GM23338 (cell line): ENCODE measurements at regions not wholly inside any gene's neighbourhood (a gene's known extent, or its start where the extent isn't known, plus 50 kb on each side); places are given as distances from the start of the nearest gene placed in this dataset.

ENCODE experiments used
- ATAC-seq: fragments of 200-7000 bp; cut with Tn5 transposase; 3 replicates; pipeline ENCODE4 v1.9.1; 2020
- DNase-seq: peaks from one replicate; pipeline ENCODE4 v3.0.0-alpha.2; 2015; ENCODE audit warnings: low spot score
- H2AFZ ChIP-seq: fragments of 200-600 bp; sonication (generic); 2 replicates; pipeline ENCODE4 v1.8.0; 2016; ENCODE audit warnings: antibody characterized with exemption, mild to moderate bottlenecking, moderate library complexity
- H3F3A ChIP-seq: fragments of 200-600 bp; sonication (generic); replicated peaks from 2 replicates; pipeline ENCODE4 v1.8.0; 2017; ENCODE audit warnings: antibody characterized with exemption, mixed run types, low read depth
- H3K27ac ChIP-seq: fragments of 200-600 bp; sonication (generic); 2 replicates; pipeline ENCODE4 v1.6.1; 2016; ENCODE audit warnings: low read depth
- H3K27me3 ChIP-seq: fragments of 200-600 bp; sonication (generic); 2 replicates; pipeline ENCODE4 v1.8.0; 2016; ENCODE audit warnings: mild to moderate bottlenecking, mixed run types, moderate library complexity; ENCODE audit not compliant: insufficient read depth
- H3K36me3 ChIP-seq: fragments of 200-600 bp; sonication (generic); 2 replicates; pipeline ENCODE4 v1.8.0; 2016; ENCODE audit warnings: mild to moderate bottlenecking; ENCODE audit not compliant: insufficient read depth
- H3K4me1 ChIP-seq: fragments of 200-600 bp; sonication (generic); 2 replicates; pipeline ENCODE4 v1.8.0; 2016; ENCODE audit warnings: mild to moderate bottlenecking, moderate library complexity; ENCODE audit not compliant: insufficient read depth
- H3K4me2 ChIP-seq: fragments of 200-600 bp; sonication (generic); 2 replicates; pipeline ENCODE4 v1.7.1; 2017; ENCODE audit warnings: mixed run types
- H3K4me3 ChIP-seq: fragments of 200-600 bp; sonication (generic); 2 replicates; pipeline ENCODE4 v1.6.1; 2016; ENCODE audit warnings: mixed run types
- H3K79me2 ChIP-seq: fragments of 200-600 bp; sonication (generic); replicated peaks from 2 replicates; pipeline ENCODE4 v1.8.0; 2017; ENCODE audit warnings: mild to moderate bottlenecking; ENCODE audit not compliant: insufficient read depth
- H3K9me2 ChIP-seq: fragments of 200-600 bp; sonication (generic); 2 replicates; pipeline ENCODE4 v1.8.0; 2017; ENCODE audit not compliant: insufficient read depth
- H4K20me1 ChIP-seq: fragments of 200-600 bp; sonication (generic); replicated peaks from 2 replicates; pipeline ENCODE4 v1.8.0; 2017; ENCODE audit warnings: mild to moderate bottlenecking; ENCODE audit not compliant: insufficient read depth
- H3K27ac Mint-ChIP-seq: 2 replicates; pipeline ENCODE4 v1.8.0; 2020; ENCODE audit warnings: inconsistent platforms, mild to moderate bottlenecking, moderate library complexity, mixed read lengths
- H3K27me3 Mint-ChIP-seq: 3 replicates; pipeline ENCODE4 v1.8.0; 2022; ENCODE audit warnings: low read depth, mild to moderate bottlenecking, moderate library complexity, mixed read lengths, inconsistent platforms; ENCODE audit not compliant: insufficient read depth, poor library complexity
- H3K36me3 Mint-ChIP-seq: 3 replicates; pipeline ENCODE4 v1.8.0; 2021; ENCODE audit warnings: low read depth, mild to moderate bottlenecking, inconsistent platforms, moderate library complexity, mixed read lengths
- H3K4me1 Mint-ChIP-seq: 3 replicates; pipeline ENCODE4 v1.8.0; 2020; ENCODE audit warnings: mild to moderate bottlenecking, inconsistent platforms, mixed read lengths
- H3K4me3 Mint-ChIP-seq: 3 replicates; pipeline ENCODE4 v1.8.0; 2021; ENCODE audit warnings: moderate library complexity, mild to moderate bottlenecking, inconsistent platforms, mixed read lengths
- H3K9me3 Mint-ChIP-seq: 3 replicates; pipeline ENCODE4 v1.8.0; 2020; ENCODE audit warnings: moderate library complexity, mild to moderate bottlenecking, inconsistent platforms, mixed read lengths
- CREB1 ChIP-seq: fragments of 250-450 bp; sonication (Bioruptor Pico); IDR thresholded peaks from 2 replicates; pipeline ENCODE4 v1.5.0; 2020; ENCODE audit warnings: low read depth, mild to moderate bottlenecking, moderate library complexity
- CTCF ChIP-seq, 2 experiments: fragments of 200-600 bp in 1 of 2; sonication (generic) in 1 of 2; conservative IDR thresholded peaks; 2 replicates each; pipeline versions ENCODE4 v1.5.1 to v1.6.1; 2016 to 2017; ENCODE audit warnings: antibody characterized with exemption in 2 of 2, low read depth in 2 of 2, mild to moderate bottlenecking in 2 of 2, moderate library complexity in 1 of 2
- EZH2 ChIP-seq: fragments of 200-600 bp; sonication (generic); IDR thresholded peaks from one replicate; pipeline ENCODE4 v1.8.0; 2017; ENCODE audit warnings: antibody characterized with exemption, mild to moderate bottlenecking, low read depth; ENCODE audit not compliant: unreplicated experiment
- EZH2phosphoT487 ChIP-seq: fragments of 200-600 bp; sonication (generic); IDR thresholded peaks from one replicate; pipeline ENCODE4 v1.8.1; 2018; ENCODE audit warnings: antibody characterized with exemption; ENCODE audit not compliant: unreplicated experiment
- JUNB ChIP-seq: IDR thresholded peaks from one replicate; pipeline ENCODE4 v1.6.1; 2016; ENCODE audit warnings: antibody characterized with exemption; ENCODE audit not compliant: unreplicated experiment
- NANOG ChIP-seq: IDR thresholded peaks from 2 replicates; pipeline ENCODE4 v1.6.1; 2016; ENCODE audit warnings: antibody characterized with exemption, borderline replicate concordance
- POLR2AphosphoS5 ChIP-seq: IDR thresholded peaks from 2 replicates; pipeline ENCODE4 v1.6.1; 2016; ENCODE audit warnings: antibody characterized with exemption, low read depth
- STAT1 ChIP-seq: IDR thresholded peaks from one replicate; pipeline ENCODE4 v1.6.1; 2016; ENCODE audit warnings: antibody characterized with exemption; ENCODE audit not compliant: unreplicated experiment
- ZNF114 ChIP-seq: fragments of 250-450 bp; sonication (Bioruptor Pico); IDR thresholded peaks from 2 replicates; pipeline ENCODE4 v1.5.0; 2020; ENCODE audit warnings: mild to moderate bottlenecking, moderate library complexity
- ZNF331 ChIP-seq: fragments of 250-450 bp; sonication (Bioruptor Pico); IDR thresholded peaks from 2 replicates; pipeline ENCODE4 v1.5.0; 2020; ENCODE audit warnings: low read depth, mild to moderate bottlenecking, moderate library complexity
- TF ChIP-seq, protein P1 (sequence below): fragments of 250-450 bp; sonication (Bioruptor Pico); IDR thresholded peaks from 2 replicates; pipeline ENCODE4 v1.5.0; 2020; ENCODE audit warnings: mild to moderate bottlenecking, moderate library complexity
- TF ChIP-seq, protein P2 (sequence below): IDR thresholded peaks from 2 replicates; pipeline ENCODE4 v1.6.1; 2016; ENCODE audit warnings: antibody characterized with exemption
- TF ChIP-seq, protein P3 (sequence below): IDR thresholded peaks from one replicate; pipeline ENCODE4 v1.6.1; 2018; ENCODE audit warnings: antibody characterized with exemption; ENCODE audit not compliant: unreplicated experiment

GRCh38 chr18:30810580-30810979 lies 232.0 kb downstream of the DSC3 start:
- no peaks in the 10 kb centered on the region for H3K9me2 ChIP-seq
- no peaks in the 10 kb centered on the region for H3K27me3 ChIP-seq
- TF ChIP-seq EZH2 (no peak), JUNB (no peak), STAT1 (no peak), NANOG (no peak), CREB1 (CRISPR knock-in tag) (no peak), ZNF114 (CRISPR knock-in tag) (no peak), ZNF331 (CRISPR knock-in tag) (no peak), POLR2AphosphoS5 (no peak), EZH2phosphoT487 (no peak), CTCF (conservative IDR thresholded peaks at IDR 0.05; ENCODE audit: low read depth in 2 of 2) (no peak)
- TF ChIP-seq, protein P1, sequence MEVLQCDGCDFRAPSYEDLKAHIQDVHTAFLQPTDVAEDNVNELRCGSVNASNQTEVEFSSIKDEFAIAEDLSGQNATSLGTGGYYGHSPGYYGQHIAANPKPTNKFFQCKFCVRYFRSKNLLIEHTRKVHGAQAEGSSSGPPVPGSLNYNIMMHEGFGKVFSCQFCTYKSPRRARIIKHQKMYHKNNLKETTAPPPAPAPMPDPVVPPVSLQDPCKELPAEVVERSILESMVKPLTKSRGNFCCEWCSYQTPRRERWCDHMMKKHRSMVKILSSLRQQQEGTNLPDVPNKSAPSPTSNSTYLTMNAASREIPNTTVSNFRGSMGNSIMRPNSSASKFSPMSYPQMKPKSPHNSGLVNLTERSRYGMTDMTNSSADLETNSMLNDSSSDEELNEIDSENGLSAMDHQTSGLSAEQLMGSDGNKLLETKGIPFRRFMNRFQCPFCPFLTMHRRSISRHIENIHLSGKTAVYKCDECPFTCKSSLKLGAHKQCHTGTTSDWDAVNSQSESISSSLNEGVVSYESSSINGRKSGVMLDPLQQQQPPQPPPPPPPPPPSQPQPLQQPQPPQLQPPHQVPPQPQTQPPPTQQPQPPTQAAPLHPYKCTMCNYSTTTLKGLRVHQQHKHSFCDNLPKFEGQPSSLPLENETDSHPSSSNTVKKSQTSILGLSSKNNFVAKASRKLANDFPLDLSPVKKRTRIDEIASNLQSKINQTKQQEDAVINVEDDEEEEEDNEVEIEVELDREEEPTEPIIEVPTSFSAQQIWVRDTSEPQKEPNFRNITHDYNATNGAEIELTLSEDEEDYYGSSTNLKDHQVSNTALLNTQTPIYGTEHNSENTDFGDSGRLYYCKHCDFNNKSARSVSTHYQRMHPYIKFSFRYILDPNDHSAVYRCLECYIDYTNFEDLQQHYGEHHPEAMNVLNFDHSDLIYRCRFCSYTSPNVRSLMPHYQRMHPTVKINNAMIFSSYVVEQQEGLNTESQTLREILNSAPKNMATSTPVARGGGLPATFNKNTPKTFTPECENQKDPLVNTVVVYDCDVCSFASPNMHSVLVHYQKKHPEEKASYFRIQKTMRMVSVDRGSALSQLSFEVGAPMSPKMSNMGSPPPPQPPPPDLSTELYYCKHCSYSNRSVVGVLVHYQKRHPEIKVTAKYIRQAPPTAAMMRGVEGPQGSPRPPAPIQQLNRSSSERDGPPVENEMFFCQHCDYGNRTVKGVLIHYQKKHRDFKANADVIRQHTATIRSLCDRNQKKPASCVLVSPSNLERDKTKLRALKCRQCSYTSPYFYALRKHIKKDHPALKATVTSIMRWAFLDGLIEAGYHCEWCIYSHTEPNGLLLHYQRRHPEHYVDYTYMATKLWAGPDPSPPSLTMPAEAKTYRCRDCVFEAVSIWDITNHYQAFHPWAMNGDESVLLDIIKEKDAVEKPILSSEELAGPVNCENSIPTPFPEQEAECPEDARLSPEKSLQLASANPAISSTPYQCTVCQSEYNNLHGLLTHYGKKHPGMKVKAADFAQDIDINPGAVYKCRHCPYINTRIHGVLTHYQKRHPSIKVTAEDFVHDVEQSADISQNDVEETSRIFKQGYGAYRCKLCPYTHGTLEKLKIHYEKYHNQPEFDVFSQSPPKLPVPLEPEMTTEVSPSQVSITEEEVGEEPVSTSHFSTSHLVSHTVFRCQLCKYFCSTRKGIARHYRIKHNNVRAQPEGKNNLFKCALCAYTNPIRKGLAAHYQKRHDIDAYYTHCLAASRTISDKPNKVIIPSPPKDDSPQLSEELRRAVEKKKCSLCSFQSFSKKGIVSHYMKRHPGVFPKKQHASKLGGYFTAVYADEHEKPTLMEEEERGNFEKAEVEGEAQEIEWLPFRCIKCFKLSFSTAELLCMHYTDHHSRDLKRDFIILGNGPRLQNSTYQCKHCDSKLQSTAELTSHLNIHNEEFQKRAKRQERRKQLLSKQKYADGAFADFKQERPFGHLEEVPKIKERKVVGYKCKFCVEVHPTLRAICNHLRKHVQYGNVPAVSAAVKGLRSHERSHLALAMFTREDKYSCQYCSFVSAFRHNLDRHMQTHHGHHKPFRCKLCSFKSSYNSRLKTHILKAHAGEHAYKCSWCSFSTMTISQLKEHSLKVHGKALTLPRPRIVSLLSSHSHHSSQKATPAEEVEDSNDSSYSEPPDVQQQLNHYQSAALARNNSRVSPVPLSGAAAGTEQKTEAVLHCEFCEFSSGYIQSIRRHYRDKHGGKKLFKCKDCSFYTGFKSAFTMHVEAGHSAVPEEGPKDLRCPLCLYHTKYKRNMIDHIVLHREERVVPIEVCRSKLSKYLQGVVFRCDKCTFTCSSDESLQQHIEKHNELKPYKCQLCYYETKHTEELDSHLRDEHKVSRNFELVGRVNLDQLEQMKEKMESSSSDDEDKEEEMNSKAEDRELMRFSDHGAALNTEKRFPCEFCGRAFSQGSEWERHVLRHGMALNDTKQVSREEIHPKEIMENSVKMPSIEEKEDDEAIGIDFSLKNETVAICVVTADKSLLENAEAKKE, result no peak
- TF ChIP-seq, protein P2, sequence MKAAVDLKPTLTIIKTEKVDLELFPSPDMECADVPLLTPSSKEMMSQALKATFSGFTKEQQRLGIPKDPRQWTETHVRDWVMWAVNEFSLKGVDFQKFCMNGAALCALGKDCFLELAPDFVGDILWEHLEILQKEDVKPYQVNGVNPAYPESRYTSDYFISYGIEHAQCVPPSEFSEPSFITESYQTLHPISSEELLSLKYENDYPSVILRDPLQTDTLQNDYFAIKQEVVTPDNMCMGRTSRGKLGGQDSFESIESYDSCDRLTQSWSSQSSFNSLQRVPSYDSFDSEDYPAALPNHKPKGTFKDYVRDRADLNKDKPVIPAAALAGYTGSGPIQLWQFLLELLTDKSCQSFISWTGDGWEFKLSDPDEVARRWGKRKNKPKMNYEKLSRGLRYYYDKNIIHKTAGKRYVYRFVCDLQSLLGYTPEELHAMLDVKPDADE, result no peak
- TF ChIP-seq, protein P3, sequence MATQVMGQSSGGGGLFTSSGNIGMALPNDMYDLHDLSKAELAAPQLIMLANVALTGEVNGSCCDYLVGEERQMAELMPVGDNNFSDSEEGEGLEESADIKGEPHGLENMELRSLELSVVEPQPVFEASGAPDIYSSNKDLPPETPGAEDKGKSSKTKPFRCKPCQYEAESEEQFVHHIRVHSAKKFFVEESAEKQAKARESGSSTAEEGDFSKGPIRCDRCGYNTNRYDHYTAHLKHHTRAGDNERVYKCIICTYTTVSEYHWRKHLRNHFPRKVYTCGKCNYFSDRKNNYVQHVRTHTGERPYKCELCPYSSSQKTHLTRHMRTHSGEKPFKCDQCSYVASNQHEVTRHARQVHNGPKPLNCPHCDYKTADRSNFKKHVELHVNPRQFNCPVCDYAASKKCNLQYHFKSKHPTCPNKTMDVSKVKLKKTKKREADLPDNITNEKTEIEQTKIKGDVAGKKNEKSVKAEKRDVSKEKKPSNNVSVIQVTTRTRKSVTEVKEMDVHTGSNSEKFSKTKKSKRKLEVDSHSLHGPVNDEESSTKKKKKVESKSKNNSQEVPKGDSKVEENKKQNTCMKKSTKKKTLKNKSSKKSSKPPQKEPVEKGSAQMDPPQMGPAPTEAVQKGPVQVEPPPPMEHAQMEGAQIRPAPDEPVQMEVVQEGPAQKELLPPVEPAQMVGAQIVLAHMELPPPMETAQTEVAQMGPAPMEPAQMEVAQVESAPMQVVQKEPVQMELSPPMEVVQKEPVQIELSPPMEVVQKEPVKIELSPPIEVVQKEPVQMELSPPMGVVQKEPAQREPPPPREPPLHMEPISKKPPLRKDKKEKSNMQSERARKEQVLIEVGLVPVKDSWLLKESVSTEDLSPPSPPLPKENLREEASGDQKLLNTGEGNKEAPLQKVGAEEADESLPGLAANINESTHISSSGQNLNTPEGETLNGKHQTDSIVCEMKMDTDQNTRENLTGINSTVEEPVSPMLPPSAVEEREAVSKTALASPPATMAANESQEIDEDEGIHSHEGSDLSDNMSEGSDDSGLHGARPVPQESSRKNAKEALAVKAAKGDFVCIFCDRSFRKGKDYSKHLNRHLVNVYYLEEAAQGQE, result no peak
- no peak for DNase-seq
- no peaks in the 10 kb centered on the region for H4K20me1 ChIP-seq
- no peaks in the 10 kb centered on the region for H3K4me1 ChIP-seq
- no peak overlapping the region for H3K4me2 ChIP-seq
- ATAC-seq, result no peak
- H3K4me3 Mint-ChIP-seq, result no peak overlapping the region
- no peak overlapping the region for H2AFZ ChIP-seq
- peaks cover 1% of the 10 kb centered on the region; the same call in 2 of the 3 replicates for H3K36me3 Mint-ChIP-seq
- H3K4me3 ChIP-seq, result no peak overlapping the region
- H3K27ac ChIP-seq, result no peak overlapping the region
- H3K36me3 ChIP-seq, result peaks cover 4% of the 10 kb centered on the region
- no peak overlapping the region for H3K27ac Mint-ChIP-seq
- H3K79me2 ChIP-seq, result no peaks in the 10 kb centered on the region
- peaks cover 6% of the 10 kb centered on the region; the same call in 2 of the 3 replicates for H3K4me1 Mint-ChIP-seq
- H3F3A ChIP-seq, result no peaks in the 10 kb centered on the region
- H3K9me3 Mint-ChIP-seq, result peaks cover 5% of the 10 kb centered on the region
- no peaks in the 10 kb centered on the region for H3K27me3 Mint-ChIP-seq
